ENCODE measurements at regions not wholly inside any gene's neighbourhood (a gene's known extent, or its start where the extent isn't known, plus 50 kb on each side); places are given as distances from the start of the nearest gene placed in this dataset.

DNA sequence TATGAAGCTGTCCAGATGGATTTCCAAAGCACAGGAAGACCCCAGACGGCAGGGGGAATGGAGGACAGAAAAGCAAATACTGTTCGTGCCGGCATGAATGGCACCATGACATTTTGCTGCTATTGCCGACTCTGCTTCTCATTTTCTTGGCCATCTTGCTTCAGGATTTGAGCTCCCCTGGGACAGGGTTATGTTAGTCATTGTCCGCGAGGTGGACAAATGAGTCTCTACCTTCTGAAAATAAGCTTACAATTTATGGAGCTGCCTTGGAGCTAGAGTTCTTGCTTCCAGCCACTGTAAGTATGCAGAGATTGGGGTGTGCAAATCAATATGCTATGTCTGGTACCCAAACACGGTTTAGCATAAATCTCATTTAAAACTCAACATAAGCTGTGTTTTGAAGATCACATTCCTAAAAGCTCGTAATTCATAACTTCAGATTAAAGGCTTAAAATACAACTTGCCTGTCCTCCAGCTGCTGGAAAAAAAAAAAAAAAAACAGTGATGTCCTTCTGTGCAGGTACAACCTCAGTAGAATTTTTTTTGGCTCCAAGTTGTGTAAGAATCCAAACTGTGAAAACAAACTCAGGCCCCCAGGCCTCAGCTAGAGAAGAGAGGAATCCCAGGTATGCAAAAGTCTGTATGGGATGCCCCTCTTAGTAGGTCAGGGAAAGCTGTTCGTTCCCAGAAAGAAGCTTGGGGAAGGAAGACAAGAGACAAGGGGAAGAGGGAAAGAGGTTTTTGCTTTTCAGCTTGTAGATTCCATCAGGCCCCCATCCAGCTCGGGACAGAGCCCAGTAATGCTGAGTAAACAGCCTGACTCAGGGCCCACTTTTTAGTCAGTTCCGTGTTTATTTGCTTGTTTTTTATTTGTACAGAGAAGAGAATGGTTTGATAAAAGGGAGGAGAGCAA is 184.2 kb upstream of the FOXA2 start:
- H3K4me1 ChIP-seq, result no peaks in the 10 kb centered on the region
- no peaks in the 10 kb centered on the region for H3K79me2 ChIP-seq
- no peaks in the 10 kb centered on the region for H3K36me3 ChIP-seq (ENCODE audit: control insufficient read depth, insufficient read depth, low read length)
- TF ChIP-seq, protein P1, sequence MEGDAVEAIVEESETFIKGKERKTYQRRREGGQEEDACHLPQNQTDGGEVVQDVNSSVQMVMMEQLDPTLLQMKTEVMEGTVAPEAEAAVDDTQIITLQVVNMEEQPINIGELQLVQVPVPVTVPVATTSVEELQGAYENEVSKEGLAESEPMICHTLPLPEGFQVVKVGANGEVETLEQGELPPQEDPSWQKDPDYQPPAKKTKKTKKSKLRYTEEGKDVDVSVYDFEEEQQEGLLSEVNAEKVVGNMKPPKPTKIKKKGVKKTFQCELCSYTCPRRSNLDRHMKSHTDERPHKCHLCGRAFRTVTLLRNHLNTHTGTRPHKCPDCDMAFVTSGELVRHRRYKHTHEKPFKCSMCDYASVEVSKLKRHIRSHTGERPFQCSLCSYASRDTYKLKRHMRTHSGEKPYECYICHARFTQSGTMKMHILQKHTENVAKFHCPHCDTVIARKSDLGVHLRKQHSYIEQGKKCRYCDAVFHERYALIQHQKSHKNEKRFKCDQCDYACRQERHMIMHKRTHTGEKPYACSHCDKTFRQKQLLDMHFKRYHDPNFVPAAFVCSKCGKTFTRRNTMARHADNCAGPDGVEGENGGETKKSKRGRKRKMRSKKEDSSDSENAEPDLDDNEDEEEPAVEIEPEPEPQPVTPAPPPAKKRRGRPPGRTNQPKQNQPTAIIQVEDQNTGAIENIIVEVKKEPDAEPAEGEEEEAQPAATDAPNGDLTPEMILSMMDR (IDR thresholded peaks at IDR 0.05), result no peak
- H3K9me3 ChIP-seq (ENCODE audit: control insufficient read depth, low read length), result no peaks in the 10 kb centered on the region
- no peak overlapping the region for H2AFZ ChIP-seq
- H3K9ac ChIP-seq, result no peak overlapping the region
- H3K4me2 ChIP-seq (ENCODE audit: low read length), result no peak overlapping the region
- H3K27me3 ChIP-seq (ENCODE audit: control insufficient read depth, insufficient read depth, low read length), result peaks cover 6% of the 10 kb centered on the region
- no peak overlapping the region for H3K27ac ChIP-seq
- H3K4me3 ChIP-seq (ENCODE audit: low read depth, low read length), result no peak overlapping the region

DNA sequence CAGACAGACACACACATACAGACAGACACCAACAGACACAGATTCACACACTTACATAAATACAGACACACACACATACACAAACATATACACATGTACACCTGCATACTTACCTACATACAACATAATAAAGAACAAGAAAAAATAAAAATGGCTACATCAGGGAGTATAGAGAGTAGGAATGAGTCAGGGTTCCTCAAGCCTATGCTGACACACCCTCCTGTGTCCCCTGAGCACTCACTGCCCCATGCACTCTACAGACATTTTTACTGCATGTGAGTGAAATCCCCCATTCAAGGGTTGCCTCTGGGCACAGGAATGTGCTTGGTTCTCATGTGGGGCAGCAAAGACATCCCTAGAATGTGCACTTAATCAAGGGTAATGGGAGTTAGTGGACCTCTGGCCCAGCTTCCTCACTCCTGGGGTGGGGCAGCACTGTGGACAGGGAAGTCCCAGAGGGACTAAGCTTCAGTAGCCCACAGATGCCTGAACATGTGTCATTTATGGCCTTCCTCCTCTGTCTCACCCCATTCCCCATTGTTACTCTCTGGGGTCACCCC is 185.9 kb upstream of the FOXA2 start:
- no peaks in the 10 kb centered on the region for H3K4me1 ChIP-seq
- no peak overlapping the region for H3K27ac ChIP-seq
- no peaks in the 10 kb centered on the region for H3K27me3 ChIP-seq (ENCODE audit: control insufficient read depth, insufficient read depth, low read length)
- no peaks in the 10 kb centered on the region for H3K9me3 ChIP-seq (ENCODE audit: control insufficient read depth, low read length)
- TF ChIP-seq, protein P1 (IDR thresholded peaks at IDR 0.05), result no peak
- H3K9ac ChIP-seq, result no peak overlapping the region
- H3K79me2 ChIP-seq, result no peaks in the 10 kb centered on the region
- no peak overlapping the region for H3K4me2 ChIP-seq (ENCODE audit: low read length)
- H2AFZ ChIP-seq, result no peak overlapping the region
- no peaks in the 10 kb centered on the region for H3K36me3 ChIP-seq (ENCODE audit: control insufficient read depth, insufficient read depth, low read length)
- no peak overlapping the region for H3K4me3 ChIP-seq (ENCODE audit: low read depth, low read length)

DNA sequence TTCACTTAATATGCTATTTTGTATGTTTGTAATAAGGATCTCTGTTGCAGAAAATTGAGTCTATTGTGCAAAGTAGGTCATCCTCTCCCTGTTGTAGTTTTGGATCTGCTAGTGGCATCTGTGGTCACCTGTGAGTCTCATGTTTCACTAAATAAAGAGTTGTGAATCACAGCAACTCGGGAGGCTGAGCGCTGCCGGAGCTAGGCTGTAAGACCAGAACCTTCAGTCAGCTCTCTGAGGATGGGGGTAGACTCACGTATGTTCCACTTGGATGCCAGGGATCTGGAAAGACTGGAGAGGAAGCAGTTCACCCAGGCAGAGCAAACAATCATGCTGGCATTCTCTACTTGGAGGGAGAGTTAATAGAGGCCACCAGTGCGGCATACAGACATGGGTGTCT is 187.3 kb upstream of the FOXA2 start:
- Histone ChIP-seq H3K4me3 (ENCODE audit: low read depth, low read length) (no peak overlapping the region), H3K79me2 (no peaks in the 10 kb centered on the region), H3K9me3 (ENCODE audit: control insufficient read depth, low read length) (no peaks in the 10 kb centered on the region), H3K4me1 (no peaks in the 10 kb centered on the region), H2AFZ (no peak overlapping the region), H3K4me2 (ENCODE audit: low read length) (no peak overlapping the region), H3K9ac (no peak overlapping the region), H3K27me3 (ENCODE audit: control insufficient read depth, insufficient read depth, low read length) (no peaks in the 10 kb centered on the region), H3K36me3 (ENCODE audit: control insufficient read depth, insufficient read depth, low read length) (no peaks in the 10 kb centered on the region), H3K27ac (no peak overlapping the region)
- TF ChIP-seq, protein P1 (IDR thresholded peaks at IDR 0.05), result no peak

DNA sequence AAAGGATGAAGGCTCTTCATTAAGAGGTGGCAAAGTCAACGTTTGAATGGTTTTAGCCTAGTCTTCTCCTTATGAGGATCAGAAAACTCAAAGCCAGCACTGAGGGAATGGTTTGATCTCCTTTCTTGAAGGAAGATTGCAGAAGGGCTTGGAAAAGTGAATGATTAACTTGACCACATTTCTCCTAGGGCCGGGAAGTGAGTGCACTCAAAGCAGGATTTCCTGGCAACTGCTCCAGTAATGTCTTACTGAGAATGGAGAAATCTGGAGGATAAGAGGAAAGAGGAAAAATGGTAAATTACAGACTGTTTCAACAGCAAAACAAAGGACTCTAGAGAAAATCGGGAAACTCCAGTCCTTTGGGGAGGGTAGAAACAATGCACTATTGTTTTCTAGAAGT is 189.0 kb upstream of the FOXA2 start:
- H3K9ac ChIP-seq, result no peak overlapping the region
- no peaks in the 10 kb centered on the region for H3K27me3 ChIP-seq (ENCODE audit: control insufficient read depth, insufficient read depth, low read length)
- H3K4me2 ChIP-seq (ENCODE audit: low read length), result no peak overlapping the region
- H3K9me3 ChIP-seq (ENCODE audit: control insufficient read depth, low read length), result no peaks in the 10 kb centered on the region
- no peaks in the 10 kb centered on the region for H3K36me3 ChIP-seq (ENCODE audit: control insufficient read depth, insufficient read depth, low read length)
- no peaks in the 10 kb centered on the region for H3K4me1 ChIP-seq
- H3K27ac ChIP-seq, result no peak overlapping the region
- H3K4me3 ChIP-seq (ENCODE audit: low read depth, low read length), result no peak overlapping the region
- H3K79me2 ChIP-seq, result no peaks in the 10 kb centered on the region
- TF ChIP-seq, protein P1 (IDR thresholded peaks at IDR 0.05), result no peak
- H2AFZ ChIP-seq, result no peak overlapping the region
